CD4-positive, alpha-beta memory T cell (primary cell): ENCODE measurements at regions not wholly inside any gene's neighbourhood (a gene's known extent, or its start where the extent isn't known, plus 50 kb on each side); places are given as distances from the start of the nearest gene placed in this dataset.
"Not testable (repeated sequence)": the region's sequence is repeated elsewhere in the genome, so short reads cannot be mapped to it uniquely, and the experiment has no call there.

Experiments used
- CTCF ChIA-PET: fragments of 350-600 bp; sonication (Branson Sonifier 250); formaldehyde crosslinking; loops from one replicate; lab custom pipeline; 2021; ENCODE audit warnings: inconsistent platforms; ENCODE audit not compliant: partially characterized antibody; lab: Charles Lee
- POLR2A ChIA-PET: fragments of 350-600 bp; sonication (Branson Sonifier 250); formaldehyde crosslinking; loops from one replicate; lab custom pipeline; 2021; ENCODE audit not compliant: partially characterized antibody; lab: Charles Lee
- DNase-seq, 5 donors: peaks; one replicate each; pipeline versions ENCODE4 v3.0.0 to v3.0.0-alpha.2; 2020 to 2022; ENCODE audit warnings: mixed read lengths in 1 of 5
- H3K27ac ChIP-seq: one replicate; pipeline ENCODE4 v1.7.0; 2013; ENCODE audit warnings: low read depth, low read length
- H3K27me3 ChIP-seq: 2 replicates; pipeline ENCODE4 v1.7.0; 2013; ENCODE audit warnings: mild to moderate bottlenecking, low read length, moderate library complexity; ENCODE audit not compliant: insufficient read depth
- H3K36me3 ChIP-seq: 2 replicates; pipeline ENCODE4 v1.7.0; 2013; ENCODE audit warnings: mild to moderate bottlenecking, low read length, moderate library complexity; ENCODE audit not compliant: insufficient read depth
- H3K4me1 ChIP-seq: 2 replicates; pipeline ENCODE4 v1.7.0; 2013; ENCODE audit warnings: mild to moderate bottlenecking, low read length, moderate library complexity; ENCODE audit not compliant: insufficient read depth
- H3K4me3 ChIP-seq, 2 donors: one replicate each; pipeline ENCODE4 v1.7.0; 2013; ENCODE audit warnings: low read length in 2 of 2, mild to moderate bottlenecking in 1 of 2
- H3K9me3 ChIP-seq, 2 donors: one replicate each; pipeline ENCODE4 v1.7.0; 2013; ENCODE audit warnings: low read length in 2 of 2, control low read depth in 1 of 2; ENCODE audit not compliant: control insufficient read depth in 1 of 2
- H3K27ac Mint-ChIP-seq, 7 donors: one replicate each; pipeline ENCODE4 v1.8.0; 2020 to 2021; ENCODE audit warnings: mixed read lengths in 7 of 7, mild to moderate bottlenecking in 6 of 7, inconsistent platforms in 3 of 7, moderate library complexity in 3 of 7
- H3K27me3 Mint-ChIP-seq, 2 donors: one replicate each; pipeline ENCODE4 v1.8.0; 2020 to 2021; ENCODE audit warnings: mixed read lengths in 2 of 2
- H3K36me3 Mint-ChIP-seq, 2 donors: one replicate each; pipeline ENCODE4 v1.8.0; 2020 to 2021; ENCODE audit warnings: mixed read lengths in 2 of 2, inconsistent platforms in 1 of 2, mild to moderate bottlenecking in 1 of 2
- H3K4me1 Mint-ChIP-seq, 4 donors: one replicate each; pipeline ENCODE4 v1.8.0; 2020 to 2021; ENCODE audit warnings: mixed read lengths in 4 of 4, mild to moderate bottlenecking in 1 of 4
- H3K4me3 Mint-ChIP-seq, 8 donors: one replicate each; pipeline ENCODE4 v1.8.0; 2020 to 2021; ENCODE audit warnings: mixed read lengths in 8 of 8, mild to moderate bottlenecking in 7 of 8, moderate library complexity in 6 of 8, inconsistent platforms in 3 of 8
- H3K9me3 Mint-ChIP-seq, 8 donors: one replicate each; pipeline ENCODE4 v1.8.0; 2020 to 2021; ENCODE audit warnings: mixed read lengths in 8 of 8, mild to moderate bottlenecking in 5 of 8, inconsistent platforms in 3 of 8, moderate library complexity in 1 of 8
- intact Hi-C: fragments of 100-400 bp; cut with micrococcal nuclease; formaldehyde crosslinking; loops from one replicate; pipeline ENCODE4 v1.15.1; 2023

- H3K27ac ChIP-seq = no peak overlapping the region
- intact Hi-C loops = no loop called here
- no peaks in the 10 kb centered on the region for H3K27me3 Mint-ChIP-seq
- POLR2A ChIA-PET = no interaction called here
- H3K27ac Mint-ChIP-seq = no peak overlapping the region
- no peak overlapping the region for H3K4me3 ChIP-seq
- no peak for DNase-seq
- no peaks in the 10 kb centered on the region for H3K27me3 ChIP-seq
- no peaks in the 10 kb centered on the region for H3K9me3 ChIP-seq
- peaks cover 0 to 5% (median 0%) of the 10 kb centered on the region in 8 donors for H3K9me3 Mint-ChIP-seq
- no peaks in the 10 kb centered on the region for H3K36me3 Mint-ChIP-seq
- CTCF ChIA-PET = no interaction called here
- no peak overlapping the region for H3K4me3 Mint-ChIP-seq
- H3K4me1 Mint-ChIP-seq = no peaks in the 10 kb centered on the region
- no peaks in the 10 kb centered on the region for H3K4me1 ChIP-seq
- no peaks in the 10 kb centered on the region for H3K36me3 ChIP-seq
Observed at GRCh38 chr5:125978015-125978414, 445.2 kb upstream of the GRAMD2B start.

- Histone ChIP-seq H3K27me3 (no peaks in the 10 kb centered on the region), H3K27ac (no peak overlapping the region), H3K4me1 (no peaks in the 10 kb centered on the region), H3K4me3 (no peak overlapping the region), H3K36me3 (no peaks in the 10 kb centered on the region), H3K9me3 (no peaks in the 10 kb centered on the region)
- no peaks in the 10 kb centered on the region for H3K36me3 Mint-ChIP-seq
- CTCF ChIA-PET = no interaction called here
- POLR2A ChIA-PET = no interaction called here
- H3K4me3 Mint-ChIP-seq = no peak overlapping the region
- peaks cover 0 to 3% (median 0%) of the 10 kb centered on the region in 8 donors for H3K9me3 Mint-ChIP-seq
- H3K27ac Mint-ChIP-seq = no peak overlapping the region
- intact Hi-C loops = no loop called here
- H3K27me3 Mint-ChIP-seq = no peaks in the 10 kb centered on the region
- no peaks in the 10 kb centered on the region for H3K4me1 Mint-ChIP-seq
- DNase-seq = no peak
Observed at GRCh38 chr5:125979636-125980035, 443.6 kb upstream of the GRAMD2B start.

GRCh38 chr5:125981016-125981415 is 442.2 kb upstream of the GRAMD2B start:
- intact Hi-C loops = no loop called here
- POLR2A ChIA-PET = no interaction called here
- CTCF ChIA-PET = no interaction called here
- Mint-ChIP-seq H3K9me3 (no peaks in the 10 kb centered on the region), H3K27me3 (no peaks in the 10 kb centered on the region), H3K27ac (no peak overlapping the region), H3K4me1 (no peaks in the 10 kb centered on the region), H3K4me3 (no peak overlapping the region), H3K36me3 (no peaks in the 10 kb centered on the region)
- Histone ChIP-seq H3K4me3 (no peak overlapping the region), H3K27ac (no peak overlapping the region), H3K4me1 (no peaks in the 10 kb centered on the region), H3K9me3 (no peaks in the 10 kb centered on the region), H3K27me3 (no peaks in the 10 kb centered on the region), H3K36me3 (no peaks in the 10 kb centered on the region)
- no peak for DNase-seq

- no peaks in the 10 kb centered on the region for H3K4me1 Mint-ChIP-seq
- no peaks in the 10 kb centered on the region for H3K9me3 ChIP-seq
- no peaks in the 10 kb centered on the region for H3K36me3 Mint-ChIP-seq
- no peak overlapping the region for H3K27ac Mint-ChIP-seq
- no peak overlapping the region for H3K4me3 ChIP-seq
- ChIA-PET POLR2A (no interaction called here), CTCF (no interaction called here)
- no peaks in the 10 kb centered on the region for H3K36me3 ChIP-seq
- no peaks in the 10 kb centered on the region for H3K27me3 ChIP-seq
- H3K9me3 Mint-ChIP-seq = peaks cover 0 to 4% (median 0%) of the 10 kb centered on the region in 8 donors
- no peaks in the 10 kb centered on the region for H3K4me1 ChIP-seq
- no peak overlapping the region for H3K27ac ChIP-seq
- no peak for DNase-seq
- no peaks in the 10 kb centered on the region for H3K27me3 Mint-ChIP-seq
- intact Hi-C loops = no loop called here
- H3K4me3 Mint-ChIP-seq = no peak overlapping the region
Observed at GRCh38 chr5:125987677-125988255, 435.4 kb upstream of the GRAMD2B start.

GRCh38 chr5:125992050-125992449 is 431.2 kb upstream of the GRAMD2B start:
- H3K36me3 Mint-ChIP-seq = no peaks in the 10 kb centered on the region
- Histone ChIP-seq H3K27me3 (no peaks in the 10 kb centered on the region), H3K36me3 (no peaks in the 10 kb centered on the region), H3K4me3 (no peak overlapping the region), H3K9me3 (no peaks in the 10 kb centered on the region), H3K4me1 (no peaks in the 10 kb centered on the region), H3K27ac (no peak overlapping the region)
- H3K27me3 Mint-ChIP-seq = no peaks in the 10 kb centered on the region
- POLR2A ChIA-PET = no interaction called here
- CTCF ChIA-PET = no interaction called here
- no peak for DNase-seq
- no peaks in the 10 kb centered on the region for H3K4me1 Mint-ChIP-seq
- no peak overlapping the region for H3K4me3 Mint-ChIP-seq
- no peak overlapping the region for H3K27ac Mint-ChIP-seq
- peaks cover 0 to 9% (median 3%) of the 10 kb centered on the region in 8 donors for H3K9me3 Mint-ChIP-seq
- intact Hi-C loops = no loop called here

GRCh38 chr5:125999271-126000030 is 423.8 kb upstream of the GRAMD2B start:
- H3K4me1 ChIP-seq, POLR2A ChIA-PET, H3K36me3 ChIP-seq, H3K27me3 ChIP-seq, intact Hi-C loops, H3K4me3 ChIP-seq, CTCF ChIA-PET, H3K4me1 Mint-ChIP-seq, H3K27ac Mint-ChIP-seq, H3K27ac ChIP-seq, H3K36me3 Mint-ChIP-seq, DNase-seq, H3K9me3 Mint-ChIP-seq, H3K27me3 Mint-ChIP-seq, H3K9me3 ChIP-seq: not testable (repeated sequence)
- H3K4me3 Mint-ChIP-seq = peak overlapping the region in 1 of 8 donors; percentile 31

- H3K27me3 ChIP-seq = no peaks in the 10 kb centered on the region
- Mint-ChIP-seq H3K27me3 (no peaks in the 10 kb centered on the region), H3K4me3 (no peak overlapping the region), H3K9me3 (peaks cover 0 to 10% (median 3%) of the 10 kb centered on the region in 8 donors), H3K27ac (no peak overlapping the region), H3K36me3 (no peaks in the 10 kb centered on the region), H3K4me1 (no peaks in the 10 kb centered on the region)
- no peak for DNase-seq
- H3K36me3 ChIP-seq = no peaks in the 10 kb centered on the region
- POLR2A ChIA-PET = no interaction called here
- intact Hi-C loops = no loop called here
- H3K4me1 ChIP-seq = no peaks in the 10 kb centered on the region
- CTCF ChIA-PET = no interaction called here
- no peaks in the 10 kb centered on the region for H3K9me3 ChIP-seq
- H3K4me3 ChIP-seq = no peak overlapping the region
- no peak overlapping the region for H3K27ac ChIP-seq
Observed at GRCh38 chr5:126000507-126000906, 422.7 kb upstream of the GRAMD2B start.
